HCT116 (cell line): ENCODE measurements at regions not wholly inside any gene's neighbourhood (a gene's known extent, or its start where the extent isn't known, plus 50 kb on each side); places are given as distances from the start of the nearest gene placed in this dataset.

Experiments
- CTCF ChIP-seq, 3 experiments: fragments of 200-600 bp in 1 of 3; sonication (generic) in 1 of 3; IDR thresholded peaks in 2 of 3; conservative IDR thresholded peaks in 1 of 3; 2 replicates each; pipeline ENCODE4 v1.5.1; 2012 to 2017; ENCODE audit warnings: low read depth in 2 of 3, low read length in 2 of 3, antibody characterized with exemption in 1 of 3, borderline replicate concordance in 1 of 3, control low read depth in 1 of 3, mild to moderate bottlenecking in 1 of 3, mixed read lengths in 1 of 3, mixed run types in 1 of 3, moderate library complexity in 1 of 3; ENCODE audit not compliant: insufficient read depth in 1 of 3
- EZH2 ChIP-seq: fragments of 200-600 bp; sonication (generic); IDR thresholded peaks from 2 replicates; pipeline ENCODE4 v1.6.1; 2017; ENCODE audit warnings: antibody characterized with exemption, mixed run types
- POLR2A ChIP-seq: IDR thresholded peaks from 2 replicates; pipeline ENCODE4 v1.7.0; 2011; ENCODE audit warnings: borderline replicate concordance; ENCODE audit not compliant: insufficient read depth, insufficient read length; ENCODE audit errors: extremely low read depth

- TF ChIP-seq POLR2A, result no peak
- TF ChIP-seq EZH2, result no peak
- no peak for TF ChIP-seq CTCF (IDR thresholded peaks at IDR 0.05 in 2 of 3, conservative IDR thresholded peaks at IDR 0.05 in 1 of 3; ENCODE audit: borderline replicate concordance in 1 of 3, insufficient read depth in 1 of 3, low read depth in 2 of 3, low read length in 2 of 3)
These were observed 175.3 kb downstream of the KCNE4 start for GRCh38 chr2:223227338-223227737.
